ENCODE measurements at regions not wholly inside any gene's neighbourhood (a gene's known extent, or its start where the extent isn't known, plus 50 kb on each side); places are given as distances from the start of the nearest gene placed in this dataset.

GRCh38 chr6:140960566-140960965 is 1172.2 kb upstream of the GJE1 start:
- POLR2A ChIA-PET, result no interaction called here
- no peak for ATAC-seq (ENCODE audit: low read depth)
- no peaks in the 10 kb centered on the region for H3K36me3 Mint-ChIP-seq (ENCODE audit: low read depth)
- no peaks in the 10 kb centered on the region for H3K9me3 Mint-ChIP-seq
- intact Hi-C loops (cut with micrococcal nuclease), result no loop called here
- TF ChIP-seq, protein P1, sequence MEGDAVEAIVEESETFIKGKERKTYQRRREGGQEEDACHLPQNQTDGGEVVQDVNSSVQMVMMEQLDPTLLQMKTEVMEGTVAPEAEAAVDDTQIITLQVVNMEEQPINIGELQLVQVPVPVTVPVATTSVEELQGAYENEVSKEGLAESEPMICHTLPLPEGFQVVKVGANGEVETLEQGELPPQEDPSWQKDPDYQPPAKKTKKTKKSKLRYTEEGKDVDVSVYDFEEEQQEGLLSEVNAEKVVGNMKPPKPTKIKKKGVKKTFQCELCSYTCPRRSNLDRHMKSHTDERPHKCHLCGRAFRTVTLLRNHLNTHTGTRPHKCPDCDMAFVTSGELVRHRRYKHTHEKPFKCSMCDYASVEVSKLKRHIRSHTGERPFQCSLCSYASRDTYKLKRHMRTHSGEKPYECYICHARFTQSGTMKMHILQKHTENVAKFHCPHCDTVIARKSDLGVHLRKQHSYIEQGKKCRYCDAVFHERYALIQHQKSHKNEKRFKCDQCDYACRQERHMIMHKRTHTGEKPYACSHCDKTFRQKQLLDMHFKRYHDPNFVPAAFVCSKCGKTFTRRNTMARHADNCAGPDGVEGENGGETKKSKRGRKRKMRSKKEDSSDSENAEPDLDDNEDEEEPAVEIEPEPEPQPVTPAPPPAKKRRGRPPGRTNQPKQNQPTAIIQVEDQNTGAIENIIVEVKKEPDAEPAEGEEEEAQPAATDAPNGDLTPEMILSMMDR (IDR thresholded peaks at IDR 0.05), result no peak
- no peak overlapping the region for H3K4me3 Mint-ChIP-seq
- DNase-seq, result no peak
- H3K27ac Mint-ChIP-seq, result no peak overlapping the region
- no peaks in the 10 kb centered on the region for H3K4me1 Mint-ChIP-seq
- no peaks in the 10 kb centered on the region for H3K27me3 Mint-ChIP-seq
- CTCF ChIA-PET, result no interaction called here

GRCh38 chr6:140957386-140957785 is 1175.3 kb upstream of the GJE1 start:
- Mint-ChIP-seq H3K27me3 (no peaks in the 10 kb centered on the region), H3K4me1 (no peaks in the 10 kb centered on the region), H3K36me3 (ENCODE audit: low read depth) (no peaks in the 10 kb centered on the region), H3K27ac (no peak overlapping the region), H3K4me3 (no peak overlapping the region), H3K9me3 (no peaks in the 10 kb centered on the region)
- TF ChIP-seq, protein P1 (IDR thresholded peaks at IDR 0.05), result no peak
- CTCF ChIA-PET, result no interaction called here
- no peak for DNase-seq
- intact Hi-C loops (cut with micrococcal nuclease), result no loop called here
- POLR2A ChIA-PET, result no interaction called here
- no peak for ATAC-seq (ENCODE audit: low read depth)

GRCh38 chr6:140956571-140957369 is 1176.0 kb upstream of the GJE1 start:
- ATAC-seq (ENCODE audit: low read depth) (no peak), DNase-seq (no peak)
- H3K27me3 Mint-ChIP-seq, result no peaks in the 10 kb centered on the region
- no peak overlapping the region for H3K27ac Mint-ChIP-seq
- ChIA-PET CTCF (no interaction called here), POLR2A (no interaction called here)
- H3K4me1 Mint-ChIP-seq, result no peaks in the 10 kb centered on the region
- TF ChIP-seq, protein P1 (IDR thresholded peaks at IDR 0.05), result no peak
- H3K9me3 Mint-ChIP-seq, result no peaks in the 10 kb centered on the region
- H3K4me3 Mint-ChIP-seq, result no peak overlapping the region
- intact Hi-C loops (cut with micrococcal nuclease), result no loop called here
- no peaks in the 10 kb centered on the region for H3K36me3 Mint-ChIP-seq (ENCODE audit: low read depth)

GRCh38 chr6:140940251-140940925 is 1192.3 kb upstream of the GJE1 start:
- Mint-ChIP-seq H3K9me3 (peaks cover 11% of the 10 kb centered on the region), H3K27ac (no peak overlapping the region), H3K27me3 (no peaks in the 10 kb centered on the region), H3K4me1 (no peaks in the 10 kb centered on the region), H3K4me3 (no peak overlapping the region), H3K36me3 (ENCODE audit: low read depth) (no peaks in the 10 kb centered on the region)
- intact Hi-C loops (cut with micrococcal nuclease), result no loop called here
- ATAC-seq (ENCODE audit: low read depth) (no peak), DNase-seq (no peak)
- POLR2A ChIA-PET, result no interaction called here
- CTCF ChIA-PET, result no interaction called here
- TF ChIP-seq, protein P1 (IDR thresholded peaks at IDR 0.05), result no peak

DNA sequence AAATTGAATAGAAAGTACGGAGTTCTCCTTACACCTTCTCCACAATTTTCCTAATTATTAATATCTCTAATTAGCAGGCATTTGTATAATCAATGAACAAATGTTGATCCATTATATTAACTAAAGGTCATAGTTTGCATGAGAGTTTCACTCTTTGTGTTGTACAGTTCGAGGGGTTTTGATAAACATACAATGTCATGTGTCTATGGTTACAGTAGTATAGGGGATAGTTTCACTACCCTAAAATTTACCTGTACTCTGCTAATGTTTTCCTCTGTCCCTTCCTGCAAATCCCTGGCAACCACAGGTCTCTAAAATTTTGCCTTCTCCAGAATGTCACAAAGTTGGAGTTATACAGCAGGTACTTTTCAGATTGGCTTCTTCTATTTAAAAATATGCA is 1199.8 kb upstream of the GJE1 start:
- intact Hi-C loops (cut with micrococcal nuclease), result no loop called here
- ChIA-PET CTCF (no interaction called here), POLR2A (no interaction called here)
- TF ChIP-seq, protein P1 (IDR thresholded peaks at IDR 0.05), result no peak
- ATAC-seq (ENCODE audit: low read depth) (no peak), DNase-seq (no peak)
- Mint-ChIP-seq H3K4me1 (no peaks in the 10 kb centered on the region), H3K36me3 (ENCODE audit: low read depth) (no peaks in the 10 kb centered on the region), H3K27me3 (no peaks in the 10 kb centered on the region), H3K4me3 (no peak overlapping the region), H3K9me3 (peaks cover 3% of the 10 kb centered on the region), H3K27ac (no peak overlapping the region)
